Stimulated activated CD8-positive, alpha-beta memory T cell treated with anti-CD3 and anti-CD28 coated beads, Interleukin-12 subunit alpha, Interleukin-12 subunit beta, amount 100 ng/mL, for 1 hour (primary cell): ENCODE measurements at regions not wholly inside any gene's neighbourhood (a gene's known extent, or its start where the extent isn't known, plus 50 kb on each side); places are given as distances from the start of the nearest gene placed in this dataset.
"Not testable (repeated sequence)": the region's sequence is repeated elsewhere in the genome, so short reads cannot be mapped to it uniquely, and the experiment has no call there.

Experiments used
- DNase-seq: peaks from one replicate; pipeline ENCODE4 v3.0.0-alpha.2; 2020; ENCODE audit warnings: low read depth

DNA sequence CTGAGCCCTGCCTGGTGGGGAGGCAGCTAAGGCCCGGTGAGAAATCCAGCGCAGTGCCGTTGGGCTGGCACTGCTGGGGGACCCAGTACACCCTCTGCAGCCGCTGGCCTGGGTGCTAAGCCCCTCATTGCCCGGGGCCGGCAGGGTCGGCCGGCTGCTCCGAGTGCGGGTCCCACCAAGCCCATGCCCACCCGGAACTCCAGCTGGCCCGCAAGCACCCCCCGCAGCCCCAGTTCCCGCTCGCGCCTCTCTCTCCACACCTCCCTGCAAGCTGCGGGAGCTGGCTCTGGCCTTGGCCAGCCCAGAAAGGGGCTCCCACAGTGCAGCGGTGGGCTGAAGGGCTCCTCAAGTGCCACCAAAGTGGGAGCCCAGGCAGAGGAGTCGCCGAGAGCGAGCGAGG lies 225.1 kb upstream of the ANKH start:
- not testable (repeated sequence) for DNase-seq

DNA sequence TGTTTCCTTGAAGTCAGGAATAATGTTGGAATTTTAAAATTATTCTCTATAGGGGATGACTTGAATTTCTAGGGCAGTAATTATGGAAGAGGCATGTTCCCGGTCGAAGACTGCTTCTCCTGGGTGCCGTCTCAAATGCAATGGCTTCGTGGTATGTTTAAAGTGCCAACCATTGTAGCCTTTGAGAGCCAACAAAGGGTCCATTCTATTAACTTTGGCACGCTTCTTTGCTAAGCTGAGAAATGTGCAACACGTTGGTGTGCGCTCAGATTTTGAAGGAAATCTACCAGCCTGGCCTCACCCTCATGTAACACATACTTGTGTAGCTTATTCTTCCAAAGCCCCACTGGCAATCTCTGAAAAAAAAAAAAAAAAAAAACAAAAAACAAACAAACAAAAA lies 221.2 kb upstream of the ANKH start:
- no peak for DNase-seq

DNA sequence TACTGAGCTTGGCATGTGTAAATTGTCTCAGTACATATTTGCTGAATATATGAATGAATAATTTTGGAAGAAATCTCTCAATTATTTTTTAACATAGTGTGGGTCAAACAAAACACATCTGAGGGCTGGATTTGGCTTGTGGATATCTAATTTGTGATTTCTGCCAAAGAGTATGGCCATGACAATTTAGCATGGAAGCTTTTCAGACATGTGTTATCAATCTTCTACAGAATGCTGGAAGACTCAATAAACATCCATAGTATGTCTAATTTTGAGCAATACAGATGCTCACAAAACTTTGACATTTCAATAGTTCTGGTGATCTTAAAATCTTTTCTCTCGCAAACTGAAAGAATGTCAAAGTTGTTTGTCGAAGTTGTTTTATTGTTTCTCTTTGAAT lies 214.1 kb upstream of the ANKH start:
- DNase-seq: no peak

DNA sequence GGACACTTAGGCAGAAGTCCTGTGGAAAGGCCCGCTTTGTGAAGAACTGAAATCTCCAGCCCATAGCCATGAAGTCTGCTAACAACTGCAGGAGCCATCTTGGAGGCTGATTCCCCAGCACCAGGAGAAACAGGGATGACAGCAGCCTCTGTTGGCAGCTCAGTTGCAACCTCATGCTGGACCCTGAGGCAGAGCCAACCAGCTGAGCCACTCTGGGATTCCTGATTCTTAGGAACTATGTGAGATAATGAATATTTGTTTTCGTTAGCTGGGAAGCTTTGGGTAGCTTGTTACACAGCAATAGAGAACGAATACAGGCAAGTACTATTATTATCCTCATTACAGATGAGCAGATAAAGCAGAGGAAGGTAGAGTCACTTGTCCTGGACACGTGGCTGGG lies 210.5 kb upstream of the ANKH start:
- no peak for DNase-seq

DNA sequence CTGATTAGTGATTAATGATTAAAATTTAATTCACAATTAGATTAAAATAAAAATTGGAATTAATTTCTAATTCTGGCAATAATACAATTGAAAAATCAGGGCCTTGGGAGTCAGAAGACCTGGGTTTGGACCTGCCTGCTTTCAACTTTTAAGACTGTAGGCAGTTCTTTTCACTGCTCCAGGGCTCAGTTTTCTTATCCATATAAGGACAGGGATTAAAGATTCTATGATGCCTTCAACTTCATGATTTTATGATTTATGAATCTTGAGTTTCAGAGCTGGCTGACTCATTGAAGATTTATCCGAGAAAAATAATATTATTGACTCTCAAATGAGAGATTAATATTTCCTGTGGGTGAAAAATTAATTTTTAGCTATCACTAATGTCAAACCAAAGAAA lies 208.6 kb upstream of the ANKH start:
- DNase-seq: no peak

DNA sequence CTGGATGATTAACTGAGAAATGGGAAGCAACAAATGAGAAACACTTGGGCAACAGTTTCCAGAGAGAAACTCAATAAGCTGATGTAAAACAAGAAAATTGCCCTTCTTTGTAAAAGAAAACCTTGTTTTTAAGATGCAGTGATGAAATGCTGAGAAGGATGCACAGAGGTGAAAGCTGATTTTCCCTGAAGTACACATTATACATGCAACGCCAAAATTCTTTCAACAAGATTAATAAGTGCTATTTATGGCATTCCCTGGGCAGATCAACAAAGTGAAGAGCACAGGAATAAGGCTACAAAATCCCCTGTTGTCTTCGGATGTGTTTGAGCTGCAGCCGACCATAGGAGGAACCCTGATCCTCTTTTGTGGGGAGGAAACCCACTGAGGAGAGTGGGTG lies 208.0 kb upstream of the ANKH start:
- no peak for DNase-seq

DNA sequence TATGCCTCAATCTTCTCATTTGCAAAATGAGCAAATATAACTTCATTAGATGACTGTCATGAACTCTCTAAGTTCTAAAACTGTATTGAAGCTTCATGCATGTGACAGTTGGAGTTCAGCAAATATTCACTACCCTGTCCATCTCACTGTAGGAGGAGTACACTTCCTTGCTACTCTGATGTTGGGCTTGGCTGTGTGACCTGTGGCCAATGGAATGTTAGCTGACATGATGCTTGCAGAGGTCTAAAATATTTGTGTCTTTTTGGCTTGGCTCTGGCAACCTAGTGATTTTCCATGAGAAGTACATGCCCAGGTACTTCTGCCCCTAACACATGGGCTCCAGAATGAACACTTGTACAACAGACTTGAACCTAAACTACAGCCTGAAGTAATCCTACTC lies 203.1 kb upstream of the ANKH start:
- DNase-seq: no peak

DNA sequence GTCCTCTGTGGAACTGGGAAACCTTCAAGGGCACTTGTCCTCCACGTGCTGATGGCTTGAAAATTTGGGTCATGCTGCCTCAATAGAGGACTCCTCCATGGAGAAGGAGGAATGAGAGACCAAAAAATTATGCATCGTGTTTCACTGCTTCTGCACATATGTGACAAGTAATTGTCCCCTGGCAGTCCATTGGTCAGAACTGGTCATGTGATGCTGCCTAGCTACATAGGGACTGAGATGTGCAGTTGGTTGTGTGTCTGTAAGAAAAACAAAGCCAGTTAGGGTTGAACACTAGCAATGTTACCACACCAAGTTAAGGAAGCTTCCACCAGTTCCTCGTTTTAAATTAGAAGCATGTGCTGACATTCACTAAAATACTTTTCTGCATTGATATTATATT lies 201.9 kb upstream of the ANKH start:
- no peak for DNase-seq

DNA sequence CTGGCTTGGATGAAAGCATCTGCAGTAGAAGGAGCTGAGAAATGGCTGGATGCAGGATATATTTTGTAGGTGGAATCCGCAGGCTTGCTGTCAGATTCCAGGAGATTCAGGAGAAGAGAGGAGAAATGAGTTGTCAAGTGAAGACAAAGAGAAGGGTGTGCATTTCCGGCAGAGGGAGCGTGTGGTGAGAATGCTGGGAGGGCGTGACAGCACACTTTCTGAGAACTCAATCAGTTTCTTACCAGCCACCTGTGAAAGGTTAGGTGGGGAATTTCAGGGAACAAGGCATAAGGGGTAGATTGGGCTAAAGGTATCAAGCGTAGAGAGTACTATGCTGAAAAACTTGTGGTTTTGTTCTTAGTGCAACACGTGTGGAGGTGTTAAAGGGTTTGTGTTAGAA lies 199.3 kb upstream of the ANKH start:
- no peak for DNase-seq

DNA sequence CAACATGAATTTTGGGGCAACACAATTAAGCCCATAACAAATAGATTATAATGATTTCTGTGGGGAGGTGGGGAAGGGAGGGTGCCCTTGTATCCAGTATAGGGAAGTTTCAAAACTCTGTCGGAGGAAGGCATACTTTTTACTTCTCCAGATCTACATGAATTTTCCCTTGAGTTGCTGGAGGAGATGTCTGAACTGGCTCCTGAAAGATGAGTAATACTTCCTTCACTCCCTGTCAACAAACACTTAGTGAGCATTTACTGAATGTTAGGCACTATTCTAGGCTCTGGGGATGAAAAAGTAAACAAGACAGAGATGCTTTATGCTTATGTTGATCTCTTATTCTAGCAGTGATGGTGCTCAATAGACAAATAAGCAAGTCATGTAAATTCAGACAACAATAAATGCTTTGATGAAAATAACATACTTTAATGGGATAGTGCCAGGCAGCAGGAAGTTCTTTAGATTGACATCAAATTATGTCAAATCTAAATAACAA lies 197.9 kb upstream of the ANKH start:
- no peak for DNase-seq

DNA sequence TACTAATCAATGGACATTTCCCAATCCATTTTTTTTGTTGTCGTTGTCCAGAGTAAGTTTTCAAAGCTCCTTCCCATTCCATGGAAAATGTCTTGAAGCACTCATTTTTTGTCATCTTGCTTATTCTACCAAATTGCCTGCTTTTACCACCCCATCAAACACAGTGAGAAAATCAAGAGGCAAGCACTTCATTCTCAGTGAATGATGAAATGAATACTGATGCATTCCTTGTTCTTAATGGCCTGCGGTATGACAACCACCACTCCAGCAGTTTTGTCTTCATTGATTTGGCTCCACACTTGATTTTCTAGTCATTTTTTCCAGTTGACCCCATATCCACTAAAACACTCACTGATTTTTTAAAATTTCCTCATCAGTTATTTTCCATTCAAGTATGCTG lies 193.5 kb upstream of the ANKH start:
- no peak for DNase-seq

DNA sequence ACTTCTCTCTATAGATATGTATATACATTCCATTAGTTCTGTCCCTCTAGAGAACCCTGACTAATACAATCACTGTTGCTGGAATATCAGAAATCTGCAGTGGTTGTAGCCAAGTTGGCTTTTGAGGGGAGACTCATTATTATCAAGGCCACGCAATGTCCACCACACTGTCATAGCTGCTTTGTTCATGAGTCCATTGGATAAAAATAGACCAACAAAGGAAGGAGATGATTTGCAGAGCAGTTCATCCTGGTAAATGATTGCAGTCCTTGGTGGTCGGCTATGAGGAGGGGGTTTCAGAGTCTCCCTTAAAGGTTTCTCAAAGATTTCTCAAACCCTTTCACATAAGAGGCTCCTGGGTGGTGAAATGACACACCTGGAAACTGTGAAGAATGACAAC lies 192.8 kb upstream of the ANKH start:
- no peak for DNase-seq

DNA sequence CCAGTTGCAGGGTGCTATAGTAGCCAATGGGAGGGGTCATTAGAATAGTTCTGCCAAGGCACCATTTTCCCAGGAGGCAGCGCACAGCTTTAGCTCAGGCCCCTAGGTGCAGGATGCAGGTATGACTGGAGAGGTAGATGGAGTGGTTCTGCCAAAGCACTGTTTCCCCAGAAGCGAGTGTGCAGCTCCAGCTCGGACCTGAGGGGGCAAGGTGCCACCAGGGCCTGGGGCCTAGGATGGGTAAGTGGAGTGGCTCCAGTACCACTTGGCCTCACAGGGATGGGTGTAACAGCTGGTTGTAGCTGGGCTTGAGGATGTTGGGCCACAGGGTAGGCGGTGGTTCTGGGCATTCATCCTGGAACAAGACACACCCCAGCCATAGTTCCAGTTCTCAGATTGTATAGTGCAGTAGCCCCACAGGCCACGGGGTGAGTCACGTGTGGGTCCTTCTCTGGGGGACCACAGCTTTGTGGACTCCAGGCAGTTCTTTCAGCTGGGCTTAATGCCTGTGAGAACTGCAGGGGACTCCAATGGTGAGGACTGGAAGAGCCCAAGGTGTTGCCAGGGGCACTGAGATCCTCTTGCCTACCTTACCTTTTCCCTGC lies 185.5 kb upstream of the ANKH start:
- DNase-seq: no peak

DNA sequence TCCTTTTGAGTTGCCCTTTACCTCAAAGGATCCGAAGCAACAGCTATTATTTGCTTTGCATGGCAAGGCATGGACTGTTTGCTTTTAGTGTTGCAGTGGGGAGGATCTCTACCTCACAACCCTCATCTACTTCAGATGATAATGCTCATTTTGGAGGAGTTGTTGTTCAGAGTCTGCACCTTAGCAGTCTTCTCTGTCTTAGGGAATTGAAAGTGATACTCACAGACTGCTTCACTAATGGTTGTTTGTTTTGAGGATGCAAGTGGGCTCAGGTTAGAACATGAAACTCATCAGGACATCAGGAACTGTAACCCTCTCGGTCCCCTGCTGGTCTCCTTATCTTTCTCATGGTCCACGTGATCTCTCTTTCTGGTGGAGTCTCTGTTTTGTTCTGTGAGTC lies 172.9 kb upstream of the ANKH start:
- DNase-seq: no peak

DNA sequence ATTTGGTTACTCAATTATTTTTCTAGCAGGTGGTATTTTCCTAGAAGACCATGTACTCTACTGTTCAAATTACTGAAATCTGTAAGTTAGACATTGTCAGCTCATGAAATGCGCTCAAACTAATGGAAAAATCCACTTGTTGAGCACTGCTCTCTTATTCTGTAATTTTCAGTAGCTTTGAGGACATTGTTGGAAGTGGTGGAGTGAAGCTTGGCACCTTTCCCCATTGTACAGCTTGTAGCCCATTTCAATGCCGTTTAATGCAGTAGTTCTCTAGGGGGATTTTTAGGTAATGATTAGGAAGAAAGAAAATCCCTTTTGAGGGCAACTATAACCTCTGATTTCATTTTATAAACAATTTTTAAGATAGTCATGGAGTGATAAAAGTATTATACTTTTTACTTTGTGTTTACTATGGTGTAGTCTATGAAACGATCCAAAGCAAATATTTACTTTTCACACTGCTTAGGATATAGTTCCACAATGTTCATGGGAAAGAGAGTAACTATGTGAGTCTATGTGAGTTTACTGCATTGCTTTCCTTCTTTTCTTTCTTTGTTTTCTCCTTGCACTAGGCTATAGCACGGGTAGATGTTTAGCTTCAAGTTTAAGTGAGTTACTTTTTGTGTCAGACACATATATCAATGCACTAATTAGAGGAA lies 165.8 kb upstream of the ANKH start:
- DNase-seq: no peak

DNA sequence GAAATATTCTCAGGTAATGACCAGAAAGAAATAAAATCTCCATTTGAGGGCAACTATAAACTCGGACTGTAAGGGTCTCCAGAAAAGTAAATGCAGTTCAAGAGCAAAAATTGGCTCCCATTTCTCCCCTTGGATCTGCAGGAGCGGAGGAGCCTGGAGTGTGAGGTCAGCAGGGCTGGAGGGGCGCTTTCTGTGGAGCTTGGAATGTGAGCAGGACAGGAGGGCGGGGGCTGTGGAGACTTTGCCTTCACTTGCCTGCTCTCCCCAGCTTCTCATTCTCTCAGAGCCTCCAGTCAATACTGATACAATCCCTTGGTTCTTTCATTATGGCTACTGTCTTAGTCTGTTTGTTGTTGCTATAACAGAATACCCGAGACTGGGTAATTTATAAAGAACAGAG lies 162.8 kb upstream of the ANKH start:
- no peak for DNase-seq

DNA sequence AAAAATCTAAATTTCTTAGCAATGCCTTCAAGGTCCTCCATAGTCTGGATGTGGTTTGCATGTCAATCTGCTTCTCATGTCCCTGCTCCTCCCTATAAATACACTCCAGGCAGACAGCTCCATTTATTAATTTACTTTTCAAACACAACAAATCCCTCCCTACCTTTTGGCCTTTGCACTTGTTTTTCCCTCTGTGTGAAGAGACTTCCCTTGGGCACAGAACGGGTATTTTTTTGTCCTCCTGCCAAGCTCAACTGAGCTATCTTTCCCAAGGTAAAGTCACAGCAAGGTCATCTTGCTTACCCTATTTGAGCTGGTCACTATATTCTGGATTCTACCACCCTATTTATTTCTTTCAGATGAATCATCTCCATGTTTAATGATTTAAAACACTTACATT lies 159.6 kb upstream of the ANKH start:
- no peak for DNase-seq

DNA sequence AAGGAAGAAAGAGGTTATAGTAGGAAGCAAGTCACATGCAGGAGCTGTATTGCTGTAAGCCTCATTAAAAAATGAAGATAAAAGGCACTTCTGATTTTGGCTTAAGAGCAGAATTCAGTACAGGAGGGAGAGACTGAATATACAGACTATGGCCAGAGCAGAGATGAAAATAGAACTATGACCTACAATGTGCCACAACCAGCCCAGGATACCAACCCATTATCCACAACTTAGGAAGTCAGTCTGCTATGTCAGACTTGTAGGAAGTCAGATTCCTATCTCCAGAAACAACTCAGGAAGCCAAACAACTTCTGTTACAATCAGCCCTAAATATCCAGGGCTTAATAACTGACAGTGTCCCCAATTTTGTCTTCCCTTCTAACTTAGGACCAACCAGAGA lies 156.2 kb upstream of the ANKH start:
- no peak for DNase-seq

DNA sequence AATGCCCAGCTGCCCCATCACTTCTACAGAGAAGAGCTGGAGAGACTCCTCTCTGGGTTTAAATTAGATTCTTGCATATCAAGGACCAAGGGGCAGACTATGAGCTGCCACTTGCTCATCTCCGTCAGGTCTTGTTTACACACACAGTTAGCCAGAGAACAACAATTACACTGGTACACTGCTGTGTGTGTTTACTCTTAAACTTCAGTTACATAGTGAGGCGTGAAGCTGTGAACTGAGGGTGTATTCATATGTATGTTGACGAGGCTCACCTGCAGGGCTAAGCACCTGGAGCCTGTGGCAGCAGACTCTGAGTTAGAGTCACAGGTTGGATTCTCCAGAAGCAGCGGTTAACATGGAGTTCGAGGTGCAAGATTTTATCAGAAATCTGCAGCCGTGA lies 155.4 kb upstream of the ANKH start:
- no peak for DNase-seq

DNA sequence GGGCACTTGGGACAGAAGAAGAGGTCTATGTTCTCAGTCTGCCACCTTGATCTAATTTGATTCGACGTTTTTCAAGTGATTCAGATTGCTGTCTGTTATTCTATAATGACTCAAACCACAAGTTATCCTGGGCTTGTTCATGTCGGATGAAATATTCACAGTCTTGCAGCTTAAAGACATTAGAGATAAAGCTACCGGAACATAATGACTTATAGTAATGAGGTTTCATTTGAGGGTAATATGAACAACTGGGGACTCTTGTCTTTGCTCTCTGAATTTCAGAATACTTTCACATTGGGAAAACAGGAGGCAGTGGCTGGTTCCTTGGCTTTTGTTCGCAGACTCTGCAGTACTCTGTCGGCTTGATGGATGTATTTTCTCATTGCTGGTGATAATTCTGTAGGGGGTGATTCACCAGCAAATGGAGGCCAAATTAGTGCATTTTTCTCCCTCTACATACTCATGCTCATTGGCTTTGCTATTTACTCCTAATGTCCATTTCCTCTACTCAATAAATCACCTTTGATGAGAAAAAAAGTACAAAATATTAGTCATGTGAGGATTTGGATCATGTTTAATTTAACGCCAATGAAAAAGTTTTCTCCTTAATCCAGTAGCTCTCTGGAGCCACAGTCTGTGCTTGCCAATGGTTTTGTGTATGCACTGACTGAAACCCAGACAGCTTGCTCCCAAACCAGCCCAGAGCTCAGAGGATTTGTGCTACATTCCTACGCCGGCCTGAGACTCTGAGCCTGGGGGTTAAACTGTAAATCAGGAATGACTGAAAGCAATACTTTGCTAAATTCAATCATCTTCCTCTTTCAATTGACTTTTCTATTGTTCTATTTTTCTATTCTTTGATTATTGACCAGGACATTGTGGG lies 154.7 kb upstream of the ANKH start:
- no peak for DNase-seq

DNA sequence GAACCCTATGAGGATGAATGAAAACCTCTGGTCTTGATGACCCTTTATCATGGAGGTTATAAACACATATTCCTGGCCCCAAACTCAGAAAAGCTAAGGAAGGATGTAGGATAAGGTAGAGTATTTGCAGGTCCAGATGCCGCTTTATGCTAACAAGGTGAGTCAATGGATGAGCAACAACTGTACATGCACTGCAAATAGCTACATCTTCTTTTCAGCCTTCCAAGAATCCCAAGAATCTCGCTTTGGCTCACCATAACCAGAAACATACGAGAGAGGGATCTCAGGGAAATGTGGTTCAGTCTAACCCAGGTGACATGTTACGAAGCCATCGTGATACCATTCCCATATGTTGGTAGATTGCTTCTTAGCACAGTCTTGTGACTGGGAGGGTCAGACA lies 152.3 kb upstream of the ANKH start:
- no peak for DNase-seq

DNA sequence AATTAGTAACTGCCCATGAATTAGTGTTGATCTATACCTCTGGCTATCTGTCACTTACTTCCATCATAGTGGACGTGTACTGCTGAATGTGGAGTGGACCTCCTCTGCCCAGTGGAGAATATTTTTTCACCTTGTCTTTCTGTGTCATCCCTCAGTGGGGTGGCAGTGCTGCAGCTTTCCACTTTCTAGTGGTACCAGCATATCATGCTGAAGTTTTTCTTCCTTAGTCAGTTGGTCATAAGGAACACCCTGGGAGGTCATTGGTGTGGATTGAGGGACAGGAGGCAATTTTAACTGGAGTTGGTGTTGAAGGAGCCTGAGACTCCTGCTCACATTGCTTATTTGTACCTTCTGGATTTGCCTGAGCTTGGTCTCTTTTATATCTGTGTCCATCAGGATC lies 151.7 kb upstream of the ANKH start:
- no peak for DNase-seq
